Panc1 (cell line): ENCODE measurements at regions not wholly inside any gene's neighbourhood (a gene's known extent, or its start where the extent isn't known, plus 50 kb on each side); places are given as distances from the start of the nearest gene placed in this dataset.

Experiments
- ATAC-seq: fragments of 200-7000 bp; cut with Tn5 transposase; 2 replicates; pipeline ENCODE4 v1.9.1; 2020; ENCODE audit warnings: mild to moderate bottlenecking, moderate library complexity
- BruUV-seq: library from RNA; stranded (reverse); fragments of 400-500 nt; replicated peaks from 2 replicates; lab custom pipeline; 2021; lab: Mats Ljungman, UMichigan
- CTCF ChIA-PET: fragments of 300-600 bp; sonication (Branson Sonifier 250); formaldehyde crosslinking; loops from one replicate; lab custom pipeline; 2022; ENCODE audit warnings: antibody characterized with exemption; lab: Charles Lee
- POLR2A ChIA-PET: fragments of 300-600 bp; sonication (Branson Sonifier 250); formaldehyde crosslinking; loops from one replicate; lab custom pipeline; 2022; ENCODE audit warnings: antibody characterized with exemption; lab: Charles Lee
- DNase-seq: peaks from one replicate; pipeline ENCODE4 v3.0.0-alpha.2; 2010; ENCODE audit warnings: low read depth, low spot score
- H3K27ac ChIP-seq: 2 replicates; pipeline ENCODE4 v1.5.1; 2011; ENCODE audit warnings: mild to moderate bottlenecking, low read length, inconsistent platforms
- H3K27me3 ChIP-seq: fragments of 200-500 bp; sonication (Bioruptor generic); 2 replicates; pipeline ENCODE4 v1.6.0; 2014; ENCODE audit warnings: low read length, inconsistent platforms; ENCODE audit not compliant: control insufficient read depth, insufficient read depth
- H3K36me3 ChIP-seq: fragments of 200-500 bp; sonication (Bioruptor generic); 2 replicates; pipeline ENCODE4 v1.5.1; 2014; ENCODE audit warnings: inconsistent platforms, mild to moderate bottlenecking, low read length, moderate library complexity; ENCODE audit not compliant: control insufficient read depth, insufficient read depth
- H3K4me1 ChIP-seq: 2 replicates; pipeline ENCODE4 v1.5.1; 2011; ENCODE audit warnings: inconsistent platforms, mild to moderate bottlenecking, low read length, moderate library complexity; ENCODE audit not compliant: control insufficient read depth, insufficient read depth
- H3K4me3 ChIP-seq, 2 experiments: 2 replicates each; pipeline ENCODE4 v1.5.1; 2011 to 2012; ENCODE audit warnings: low read depth in 2 of 2, low read length in 2 of 2, mild to moderate bottlenecking in 2 of 2, inconsistent platforms in 1 of 2, moderate library complexity in 1 of 2
- H3K9me3 ChIP-seq: fragments of 200-500 bp; sonication (Bioruptor generic); 2 replicates; pipeline ENCODE4 v1.5.1; 2014; ENCODE audit warnings: low read depth, mild to moderate bottlenecking, inconsistent platforms, low read length, moderate library complexity; ENCODE audit not compliant: control insufficient read depth, insufficient read depth
- CTCF ChIP-seq: fragments of 450-650 bp; IDR thresholded peaks from 2 replicates; pipeline ENCODE4 v1.5.1; 2017; ENCODE audit warnings: mild to moderate bottlenecking
- POLR2AphosphoS5 ChIP-seq: IDR thresholded peaks from 2 replicates; pipeline ENCODE4 v1.6.1; 2012; ENCODE audit warnings: mild to moderate bottlenecking, low read depth, low read length, moderate library complexity
- REST ChIP-seq, 2 experiments: IDR thresholded peaks; 2 replicates each; pipeline ENCODE4 v1.6.1; 2011 to 2012; ENCODE audit warnings: low read depth in 2 of 2, control low read depth in 1 of 2, low read length in 1 of 2, mild to moderate bottlenecking in 1 of 2, moderate library complexity in 1 of 2; ENCODE audit not compliant: insufficient read depth in 1 of 2
- SIN3A ChIP-seq: IDR thresholded peaks from 2 replicates; pipeline ENCODE4 v1.6.1; 2012; ENCODE audit warnings: low read depth, mild to moderate bottlenecking, low read length, moderate library complexity, borderline replicate concordance; ENCODE audit not compliant: insufficient read depth
- TCF7L2 ChIP-seq: IDR thresholded peaks from 2 replicates; pipeline ENCODE4 v1.6.1; 2011; ENCODE audit warnings: mild to moderate bottlenecking, low read depth, low read length, inconsistent platforms
- in situ Hi-C: cut with HindIII; loops from 2 replicates; pipeline ENCODE4 v1.10.0; 2016; ENCODE audit warnings: low sequenced_read_pairs, low pct_unique_long_range_greater_than_20kb
- intact Hi-C: fragments of 100-400 bp; cut with micrococcal nuclease; formaldehyde crosslinking; loops from one replicate; pipeline ENCODE4 v1.10.0; 2022; ENCODE audit not compliant: unreplicated experiment

- Histone ChIP-seq H3K9me3 (no peaks in the 10 kb centered on the region), H3K36me3 (no peaks in the 10 kb centered on the region), H3K27ac (no peak overlapping the region), H3K27me3 (no peaks in the 10 kb centered on the region), H3K4me3 (no peak overlapping the region), H3K4me1 (peaks cover 7% of the 10 kb centered on the region)
- DNase-seq (no peak), ATAC-seq (no peak)
- POLR2A ChIA-PET: no interaction called here
- CTCF ChIA-PET: no interaction called here
- in situ Hi-C loops: no loop called here
- intact Hi-C loops: no loop called here
- no peak for TF ChIP-seq SIN3A
- TF ChIP-seq TCF7L2: no peak
- no peak for TF ChIP-seq POLR2AphosphoS5
- TF ChIP-seq REST (IDR thresholded peaks at IDR 0.05; ENCODE audit: insufficient read depth in 1 of 2, low read depth in 2 of 2, low read length in 1 of 2): no peak
- no peak for TF ChIP-seq CTCF
- no TSS peak for BruUV-seq
Observed at GRCh38 chr2:62566847-62567246, 60.9 kb upstream of the TMEM17 start.

- in situ Hi-C loops (no loop called here), intact Hi-C loops (no loop called here)
- Histone ChIP-seq H3K27ac (no peak overlapping the region), H3K27me3 (no peaks in the 10 kb centered on the region), H3K9me3 (no peaks in the 10 kb centered on the region), H3K4me1 (peaks cover 4% of the 10 kb centered on the region), H3K36me3 (no peaks in the 10 kb centered on the region), H3K4me3 (no peak overlapping the region)
- CTCF ChIA-PET: no interaction called here
- no peak for TF ChIP-seq REST (IDR thresholded peaks at IDR 0.05; ENCODE audit: insufficient read depth in 1 of 2, low read depth in 2 of 2, low read length in 1 of 2)
- TF ChIP-seq POLR2AphosphoS5: no peak
- no peak for TF ChIP-seq CTCF
- TF ChIP-seq TCF7L2: no peak
- TF ChIP-seq SIN3A: no peak
- POLR2A ChIA-PET: no interaction called here
- DNase-seq: no peak
- BruUV-seq: no TSS peak
- ATAC-seq: no peak
Observed at GRCh38 chr2:62565309-62565908, 59.4 kb upstream of the TMEM17 start.
